ENCODE measurements at regions not wholly inside any gene's neighbourhood (a gene's known extent, or its start where the extent isn't known, plus 50 kb on each side); places are given as distances from the start of the nearest gene placed in this dataset.

- Histone ChIP-seq H3K27ac (no peak overlapping the region), H3K27me3 (no peaks in the 10 kb centered on the region), H3K4me2 (no peak overlapping the region)
Measured at GRCh38 chr22:48685767-48686166, 1141.9 kb downstream of the BRD1 start.

GRCh38 chr22:48683640-48684039 lies 1144.0 kb downstream of the BRD1 start:
- Histone ChIP-seq H3K36me3 (no peaks in the 10 kb centered on the region), H3K4me2 (peak overlapping the region in 2 of 11 experiments; percentile 15 to 31; a peak in 4 of 22 replicates), H3K27ac (no peak overlapping the region), H4K20me1 (no peaks in the 10 kb centered on the region; a peak in 1 of 22 replicates), H3K4me1 (peaks cover 0 to 40% (median 23%) of the 10 kb centered on the region in 10 experiments; a peak in 18 of 20 replicates), H3K9ac (no peak overlapping the region), H3K27me3 (no peaks in the 10 kb centered on the region), H3K4me3 (no peak overlapping the region), H3K9me3 (replicated peaks in 1 of 11) (peaks cover 0 to 11% (median 0%) of the 10 kb centered on the region in 11 experiments; a peak in 4 of 22 replicates)
- no peak for TF ChIP-seq Cebpa-rat (IDR thresholded peaks at IDR 0.05)

More at GRCh38 chr22:48685767-48686166, 1141.9 kb downstream of the BRD1 start:
- Histone ChIP-seq H3K36me3 (no peaks in the 10 kb centered on the region), H3K4me1 (peaks cover 0 to 25% (median 14%) of the 10 kb centered on the region in 10 experiments; a peak in 14 of 20 replicates), H3K9me3 (replicated peaks in 1 of 11) (peaks cover 0 to 11% (median 0%) of the 10 kb centered on the region in 11 experiments; a peak in 4 of 22 replicates), H4K20me1 (peaks cover 0 to 10% (median 0%) of the 10 kb centered on the region in 11 experiments; a peak in 2 of 22 replicates), H3K9ac (no peak overlapping the region), H3K4me3 (no peak overlapping the region)
- TF ChIP-seq Cebpa-rat (IDR thresholded peaks at IDR 0.05): no peak

GRCh38 chr22:48682504-48682903 lies 1145.2 kb downstream of the BRD1 start:
- Histone ChIP-seq H3K4me2 (peak overlapping the region in 7 of 11 experiments; percentile 20 to 64 (median 44); a peak in 12 of 22 replicates), H3K27ac (no peak overlapping the region), H3K9me3 (replicated peaks in 1 of 11) (peaks cover 0 to 11% (median 0%) of the 10 kb centered on the region in 11 experiments; a peak in 4 of 22 replicates), H4K20me1 (no peaks in the 10 kb centered on the region; a peak in 1 of 22 replicates), H3K4me3 (no peak overlapping the region), H3K9ac (no peak overlapping the region), H3K27me3 (no peaks in the 10 kb centered on the region), H3K36me3 (no peaks in the 10 kb centered on the region), H3K4me1 (peaks cover 0 to 52% (median 34%) of the 10 kb centered on the region in 10 experiments; a peak in 18 of 20 replicates)
- TF ChIP-seq Cebpa-rat (IDR thresholded peaks at IDR 0.05): no peak

- TF ChIP-seq Cebpa-rat (IDR thresholded peaks at IDR 0.05): no peak
- H4K20me1 ChIP-seq: no peaks in the 10 kb centered on the region; a peak in 1 of 22 replicates
- no peak overlapping the region for H3K27ac ChIP-seq
- no peaks in the 10 kb centered on the region; a peak in 1 of 22 replicates for H3K27me3 ChIP-seq
- peak overlapping the region in 3 of 11 experiments; percentile 19 to 30 (median 26); a peak in 4 of 22 replicates for H3K4me2 ChIP-seq
- peaks cover 0 to 61% (median 41%) of the 10 kb centered on the region in 10 experiments; a peak in 18 of 20 replicates for H3K4me1 ChIP-seq
- H3K36me3 ChIP-seq: no peaks in the 10 kb centered on the region
- peaks cover 0 to 11% (median 0%) of the 10 kb centered on the region in 11 experiments; a peak in 4 of 22 replicates for H3K9me3 ChIP-seq (replicated peaks in 1 of 11)
- no peak overlapping the region for H3K4me3 ChIP-seq
- no peak overlapping the region for H3K9ac ChIP-seq
Measured at GRCh38 chr22:48680601-48681000, 1147.1 kb downstream of the BRD1 start.

- Histone ChIP-seq H3K27me3 (no peaks in the 10 kb centered on the region; a peak in 1 of 22 replicates), H3K4me3 (no peak overlapping the region), H3K9ac (no peak overlapping the region), H4K20me1 (no peaks in the 10 kb centered on the region; a peak in 1 of 22 replicates), H3K4me2 (peak overlapping the region in 4 of 11 experiments; percentile 19 to 33 (median 28); a peak in 4 of 22 replicates), H3K36me3 (no peaks in the 10 kb centered on the region), H3K27ac (no peak overlapping the region), H3K9me3 (replicated peaks in 1 of 11) (peaks cover 0 to 11% (median under 1%) of the 10 kb centered on the region in 11 experiments; a peak in 5 of 22 replicates), H3K4me1 (peaks cover 0 to 62% (median 41%) of the 10 kb centered on the region in 10 experiments; a peak in 18 of 20 replicates)
- TF ChIP-seq Cebpa-rat (IDR thresholded peaks at IDR 0.05): no peak
Measured at GRCh38 chr22:48679656-48680555, 1147.8 kb downstream of the BRD1 start.

- Histone ChIP-seq H3K9me3 (replicated peaks in 1 of 11) (peaks cover 10 to 19% (median 15%) of the 10 kb centered on the region in 11 experiments), H3K4me2 (peak overlapping the region in 10 of 11 experiments; percentile 12 to 84 (median 73); a peak in 21 of 22 replicates), H3K9ac (peak overlapping the region in 8 of 11 experiments; percentile 28 to 68 (median 52); a peak in 14 of 22 replicates), H3K4me1 (peaks cover 0 to 57% (median 37%) of the 10 kb centered on the region in 10 experiments; a peak in 17 of 20 replicates), H3K27me3 (no peaks in the 10 kb centered on the region; a peak in 1 of 22 replicates), H3K4me3 (no peak overlapping the region), H3K36me3 (peaks cover 0 to 3% (median 0%) of the 10 kb centered on the region in 11 experiments; a peak in 6 of 22 replicates), H4K20me1 (no peaks in the 10 kb centered on the region; a peak in 1 of 22 replicates), H3K27ac (peak overlapping the region in 8 of 11 experiments; percentile 12 to 71 (median 59); a peak in 15 of 22 replicates)
- no peak for TF ChIP-seq Cebpa-rat (IDR thresholded peaks at IDR 0.05)
Measured at GRCh38 chr22:48678171-48679135, 1149.2 kb downstream of the BRD1 start.

- H3K27ac ChIP-seq: peak overlapping the region in 7 of 11 experiments; percentile 48 to 71 (median 61); a peak in 14 of 22 replicates
- no peaks in the 10 kb centered on the region; a peak in 1 of 22 replicates for H3K27me3 ChIP-seq
- H3K4me1 ChIP-seq: peaks cover 0 to 48% (median 35%) of the 10 kb centered on the region in 10 experiments; a peak in 17 of 20 replicates
- H3K9ac ChIP-seq: peak overlapping the region in 6 of 11 experiments; percentile 39 to 68 (median 56); a peak in 11 of 22 replicates
- peaks cover 18 to 24% (median 22%) of the 10 kb centered on the region in 11 experiments for H3K9me3 ChIP-seq (replicated peaks in 1 of 11)
- peak overlapping the region in 10 of 11 experiments; percentile 12 to 84 (median 73); a peak in 19 of 22 replicates for H3K4me2 ChIP-seq
- H3K4me3 ChIP-seq: no peak overlapping the region
- no peak for TF ChIP-seq Cebpa-rat (IDR thresholded peaks at IDR 0.05)
- H4K20me1 ChIP-seq: no peaks in the 10 kb centered on the region; a peak in 1 of 22 replicates
- H3K36me3 ChIP-seq: peaks cover 0 to 7% (median 0%) of the 10 kb centered on the region in 11 experiments; a peak in 7 of 22 replicates
Measured at GRCh38 chr22:48677621-48678020, 1150.1 kb downstream of the BRD1 start.
